Ishikawa (cell line): ENCODE measurements at regions not wholly inside any gene's neighbourhood (a gene's known extent, or its start where the extent isn't known, plus 50 kb on each side); places are given as distances from the start of the nearest gene placed in this dataset.

ENCODE experiments used
- FOXM1 ChIP-seq: IDR thresholded peaks from 2 replicates; pipeline ENCODE4 v1.6.1; 2012; ENCODE audit warnings: low read depth, borderline replicate concordance
- REST ChIP-seq: IDR thresholded peaks from 2 replicates; pipeline ENCODE4 v1.6.1; 2012; ENCODE audit warnings: low read depth, mild to moderate bottlenecking
- TAF1 ChIP-seq: IDR thresholded peaks from 2 replicates; pipeline ENCODE4 v1.6.1; 2012; ENCODE audit warnings: low read depth, mild to moderate bottlenecking

GRCh38 chr18:49648811-49649210 is 87.0 kb downstream of the LIPG start:
- TF ChIP-seq TAF1 (no peak), REST (no peak), FOXM1 (no peak)
